ENCODE measurements at regions not wholly inside any gene's neighbourhood (a gene's known extent, or its start where the extent isn't known, plus 50 kb on each side); places are given as distances from the start of the nearest gene placed in this dataset.

- TF ChIP-seq CTCF (IDR thresholded peaks at IDR 0.05 in 4 of 5, conservative IDR thresholded peaks at IDR 0.05 in 1 of 5) (no peak), POLR2A (IDR thresholded peaks at IDR 0.05) (no peak)
Measured at GRCh38 chr13:38415233-38415632, 65.6 kb downstream of the UFM1 start.
